PC-3 (cell line): ENCODE measurements at regions not wholly inside any gene's neighbourhood (a gene's known extent, or its start where the extent isn't known, plus 50 kb on each side); places are given as distances from the start of the nearest gene placed in this dataset.

Source experiments
- EZH2 ChIP-seq: fragments of 300-600 bp; sonication (generic); IDR thresholded peaks from one replicate; pipeline ENCODE4 v1.6.1; 2017; ENCODE audit warnings: antibody characterized with exemption, mild to moderate bottlenecking, low read length; ENCODE audit not compliant: unreplicated experiment
- TF ChIP-seq, protein P1 (sequence below): fragments of 300-600 bp; sonication (generic); conservative IDR thresholded peaks from 2 replicates; pipeline ENCODE4 v1.5.1; 2017; ENCODE audit warnings: antibody characterized with exemption, low read depth, mild to moderate bottlenecking, low read length

DNA sequence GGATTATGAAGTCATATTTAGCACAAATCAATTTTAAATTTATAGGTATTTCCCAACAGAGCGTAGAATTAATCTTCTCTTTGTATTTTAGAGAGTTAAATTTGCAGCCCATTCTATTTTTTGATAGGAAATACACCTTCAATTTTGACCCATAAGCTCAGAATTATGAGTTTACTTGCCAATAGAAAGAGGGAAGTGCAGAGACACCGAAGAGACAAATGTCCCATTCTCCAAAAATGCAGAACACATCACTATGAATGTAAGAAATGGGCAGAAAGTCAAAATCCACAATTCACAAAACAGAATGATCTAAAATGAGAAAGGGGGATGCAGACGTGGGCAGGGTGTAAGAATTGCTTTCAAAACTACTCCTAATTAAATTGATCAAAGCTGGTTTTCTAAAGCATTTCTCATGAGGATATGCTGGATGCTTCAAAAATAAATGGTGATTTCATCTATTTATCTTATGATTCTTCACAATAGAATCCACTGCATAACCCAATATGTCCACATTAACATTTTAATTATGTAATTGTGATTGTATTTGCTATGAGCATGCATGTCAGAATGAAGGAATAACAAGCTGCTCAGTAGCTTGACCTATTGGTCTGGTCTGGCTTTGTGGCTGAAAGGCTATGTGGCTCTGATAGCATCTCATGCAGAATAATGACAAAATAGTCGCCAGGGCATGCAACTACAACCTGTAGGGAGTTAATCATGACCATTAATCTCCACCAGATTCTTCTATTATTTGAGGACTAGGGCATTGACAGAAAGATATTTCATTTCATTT, 550.1 kb upstream of the CDH18 start:
- TF ChIP-seq, protein P1, sequence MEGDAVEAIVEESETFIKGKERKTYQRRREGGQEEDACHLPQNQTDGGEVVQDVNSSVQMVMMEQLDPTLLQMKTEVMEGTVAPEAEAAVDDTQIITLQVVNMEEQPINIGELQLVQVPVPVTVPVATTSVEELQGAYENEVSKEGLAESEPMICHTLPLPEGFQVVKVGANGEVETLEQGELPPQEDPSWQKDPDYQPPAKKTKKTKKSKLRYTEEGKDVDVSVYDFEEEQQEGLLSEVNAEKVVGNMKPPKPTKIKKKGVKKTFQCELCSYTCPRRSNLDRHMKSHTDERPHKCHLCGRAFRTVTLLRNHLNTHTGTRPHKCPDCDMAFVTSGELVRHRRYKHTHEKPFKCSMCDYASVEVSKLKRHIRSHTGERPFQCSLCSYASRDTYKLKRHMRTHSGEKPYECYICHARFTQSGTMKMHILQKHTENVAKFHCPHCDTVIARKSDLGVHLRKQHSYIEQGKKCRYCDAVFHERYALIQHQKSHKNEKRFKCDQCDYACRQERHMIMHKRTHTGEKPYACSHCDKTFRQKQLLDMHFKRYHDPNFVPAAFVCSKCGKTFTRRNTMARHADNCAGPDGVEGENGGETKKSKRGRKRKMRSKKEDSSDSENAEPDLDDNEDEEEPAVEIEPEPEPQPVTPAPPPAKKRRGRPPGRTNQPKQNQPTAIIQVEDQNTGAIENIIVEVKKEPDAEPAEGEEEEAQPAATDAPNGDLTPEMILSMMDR = no peak
- TF ChIP-seq EZH2 = no peak
